HG03159 (cell line): ENCODE measurements at regions not wholly inside any gene's neighbourhood (a gene's known extent, or its start where the extent isn't known, plus 50 kb on each side); places are given as distances from the start of the nearest gene placed in this dataset.
"Not testable (repeated sequence)": the region's sequence is repeated elsewhere in the genome, so short reads cannot be mapped to it uniquely, and the experiment has no call there.

Experiments
- ATAC-seq: cut with Tn5 transposase; IDR thresholded peaks from one replicate; pipeline ENCODE4 v1.9.1; 2021; ENCODE audit warnings: mild to moderate bottlenecking, moderate library complexity; ENCODE audit not compliant: unreplicated experiment

DNA sequence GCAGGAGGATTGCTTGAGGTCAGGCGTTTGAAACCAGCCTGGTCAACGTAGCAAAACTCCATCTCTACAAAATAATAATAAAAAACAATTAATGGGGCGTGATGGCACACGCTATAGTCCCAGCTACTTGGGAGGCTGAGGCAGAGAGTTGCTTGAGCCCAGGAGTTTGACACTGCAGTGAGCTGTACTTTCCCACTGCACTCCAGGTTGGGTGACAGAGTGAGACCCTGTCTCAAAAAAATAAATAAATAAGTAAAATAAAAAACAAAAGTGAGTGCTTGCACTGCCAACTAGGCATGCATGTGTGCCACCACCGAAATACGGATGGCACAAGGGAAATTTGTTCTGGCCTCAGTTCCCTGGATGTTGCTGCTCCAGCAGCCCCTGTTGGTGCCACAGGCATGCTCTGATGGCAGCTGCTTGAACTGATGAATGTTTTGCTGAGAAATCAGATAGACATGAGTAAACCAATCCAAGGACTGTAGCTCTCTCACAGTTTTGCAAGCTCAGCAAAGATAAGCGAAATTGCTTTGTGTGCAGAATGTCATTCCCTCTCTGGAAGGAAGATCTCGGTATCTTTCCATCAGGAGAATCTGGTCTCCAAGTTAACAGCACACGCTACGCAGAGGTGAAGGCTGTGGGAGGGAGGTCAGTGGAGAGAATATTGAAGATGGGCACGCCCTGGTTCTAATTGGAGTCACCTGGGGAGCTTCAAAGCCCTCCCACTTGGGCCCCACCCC, 188.0 kb upstream of the SLC24A3 start:
- no peak for ATAC-seq

DNA sequence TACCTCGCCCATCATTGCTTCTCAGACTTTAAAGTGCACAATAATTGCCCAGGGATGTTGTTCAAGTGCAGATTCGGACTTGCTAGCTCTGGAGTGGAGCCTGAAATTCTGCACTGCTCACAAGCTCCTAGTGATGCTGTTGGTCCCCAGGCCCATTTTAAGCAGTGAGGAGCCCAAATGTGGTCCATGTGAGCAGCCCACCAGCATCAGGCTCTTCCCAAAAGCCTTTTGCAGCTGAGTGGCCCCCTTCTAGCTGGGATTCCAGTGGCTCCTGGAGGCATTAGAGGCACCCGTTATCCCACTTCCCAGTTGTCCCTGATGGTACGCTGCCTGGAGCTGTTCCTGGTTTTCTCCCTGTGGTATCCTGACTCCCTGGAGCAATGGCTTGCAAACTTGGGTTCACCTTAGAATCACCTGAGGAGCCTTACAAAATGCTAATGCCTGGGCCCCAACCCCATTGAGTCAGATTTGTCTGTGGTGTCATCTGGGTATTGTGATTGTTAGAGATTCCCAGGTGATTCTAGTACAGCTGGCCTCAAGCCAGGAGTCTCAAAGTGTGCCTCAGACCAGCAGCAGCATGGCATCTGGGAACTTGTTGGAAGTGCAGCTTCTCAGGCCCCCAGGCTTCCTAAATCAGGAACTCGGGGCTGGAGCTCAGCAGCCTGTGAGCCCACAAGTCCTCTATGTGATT, 186.9 kb upstream of the SLC24A3 start:
- ATAC-seq = peak; percentile 16

DNA sequence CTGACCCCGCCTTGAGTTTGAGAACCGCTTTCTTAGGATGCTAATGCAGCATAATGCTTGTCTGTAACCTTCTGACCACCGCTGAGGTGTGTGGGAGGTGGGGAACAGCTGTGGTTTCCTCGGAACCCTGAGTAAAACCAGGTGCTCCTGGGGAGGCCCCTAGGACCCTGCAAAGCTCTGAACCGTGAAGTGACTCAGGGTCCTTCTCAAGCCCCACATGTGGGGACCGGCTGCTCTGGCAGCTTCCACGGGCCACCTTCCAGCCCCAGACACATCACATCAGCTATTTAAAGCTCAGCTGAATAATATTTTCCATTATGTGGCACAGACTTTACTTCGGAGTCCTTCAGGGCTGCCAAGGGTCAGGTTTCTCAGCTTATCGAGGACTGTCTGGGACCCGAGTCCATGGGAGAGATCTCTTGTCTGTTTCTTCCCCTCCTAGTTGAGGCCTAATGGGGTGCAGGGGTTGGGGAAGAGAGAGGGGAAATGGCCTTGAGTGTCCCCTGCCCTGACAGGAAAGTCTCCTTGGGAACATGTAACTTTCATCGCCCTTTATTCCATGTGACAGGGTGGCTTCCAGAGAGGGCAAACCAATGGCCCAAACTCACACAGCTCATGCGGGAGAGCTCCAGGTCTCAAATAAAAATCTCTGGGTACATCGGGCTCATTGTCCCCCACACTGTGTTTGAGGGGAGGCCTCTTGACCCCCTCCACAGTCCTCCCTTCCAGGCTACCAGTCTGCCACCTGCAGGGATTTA, 186.1 kb upstream of the SLC24A3 start:
- peak; percentile 65 for ATAC-seq

DNA sequence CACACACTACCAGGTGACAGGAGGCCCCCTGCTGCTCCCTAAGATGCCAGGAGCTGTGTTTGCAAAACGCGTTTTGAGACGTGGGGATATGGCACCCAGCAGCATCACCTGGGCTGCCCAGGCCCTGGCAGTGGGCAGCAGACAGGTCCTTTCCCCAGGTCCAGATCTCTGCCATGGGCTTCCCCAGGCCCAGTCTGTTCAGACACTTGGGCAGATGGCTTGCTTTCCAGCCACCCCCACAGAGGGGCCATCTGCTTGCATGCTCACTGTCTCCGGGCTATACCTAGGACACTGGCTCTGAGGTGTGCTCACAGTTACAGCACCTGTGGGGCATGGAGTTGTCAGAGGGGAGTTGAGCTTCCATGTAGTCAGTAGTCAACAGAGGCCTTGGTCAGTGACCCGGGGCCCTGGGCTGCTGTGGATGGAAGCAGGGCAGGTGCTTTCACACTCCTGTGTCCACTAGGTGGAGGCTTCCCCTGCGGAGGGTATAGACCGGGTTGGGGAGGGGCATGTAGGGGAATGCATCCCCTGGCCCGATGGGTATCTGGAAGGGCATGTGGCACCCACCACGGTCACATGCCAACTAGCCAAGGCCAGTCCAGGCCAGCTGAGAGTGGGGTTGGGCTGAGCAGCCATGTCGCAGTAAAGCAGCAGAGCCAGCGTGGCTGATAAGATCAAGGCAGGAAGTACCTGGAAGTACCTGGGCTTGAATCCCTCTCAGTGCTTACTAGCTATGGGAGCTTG, 185.4 kb upstream of the SLC24A3 start:
- no peak for ATAC-seq

DNA sequence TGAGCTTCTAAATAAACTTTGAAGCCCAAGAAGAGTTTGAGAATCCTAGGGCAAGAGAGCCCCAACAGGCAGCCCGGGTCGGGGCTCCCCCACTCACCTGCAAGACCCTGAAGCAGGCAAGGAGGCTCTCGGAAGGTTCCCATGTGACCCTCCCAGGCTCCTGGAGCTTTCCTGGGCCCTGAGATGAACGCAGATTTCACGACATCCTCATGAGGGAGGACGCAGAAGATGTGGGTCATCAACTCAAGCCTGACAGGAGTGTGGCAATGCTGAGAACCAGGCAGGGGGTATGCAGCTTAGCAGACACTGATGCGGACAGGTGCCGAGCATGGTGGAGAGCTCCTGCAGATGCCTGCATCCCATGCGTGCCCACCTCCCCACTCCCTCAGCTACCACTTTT, 184.5 kb upstream of the SLC24A3 start:
- ATAC-seq = no peak

DNA sequence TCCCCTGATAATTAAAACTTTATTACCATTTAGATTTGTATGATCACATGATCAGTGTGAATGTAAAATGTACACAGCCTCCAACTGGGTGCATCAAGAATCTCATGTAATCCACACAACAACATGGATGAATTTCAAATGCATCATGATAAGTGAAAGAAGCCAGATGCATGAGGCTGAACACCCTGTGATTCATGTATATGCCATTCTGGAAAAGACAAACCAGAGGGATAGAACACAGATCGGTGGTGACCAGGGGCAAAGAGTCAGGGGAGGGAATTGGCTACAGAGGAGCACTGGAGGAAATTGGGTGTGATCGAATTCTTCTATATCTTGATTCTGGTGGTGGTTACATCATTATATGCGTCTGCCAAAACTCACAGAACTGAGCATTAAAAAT, 170.7 kb upstream of the SLC24A3 start:
- ATAC-seq = no peak

DNA sequence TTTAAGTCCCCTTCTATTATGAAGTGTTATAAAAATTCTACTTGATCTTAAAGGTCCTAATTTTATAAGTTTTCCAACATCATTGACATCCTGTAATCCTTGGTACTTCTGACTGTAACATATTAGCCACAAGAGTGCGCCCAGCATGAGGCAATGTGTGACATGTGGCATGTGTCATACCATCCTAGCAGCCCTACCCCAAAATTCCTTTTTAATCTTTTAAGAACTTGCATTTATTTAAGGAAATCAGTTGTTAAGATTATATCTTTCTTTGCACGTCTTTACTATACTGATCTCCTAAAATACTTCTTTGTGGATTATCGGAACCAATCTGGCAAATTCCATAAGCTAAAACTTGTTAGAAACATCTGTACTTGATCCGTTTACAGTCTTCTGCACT, 167.1 kb upstream of the SLC24A3 start:
- no peak for ATAC-seq

DNA sequence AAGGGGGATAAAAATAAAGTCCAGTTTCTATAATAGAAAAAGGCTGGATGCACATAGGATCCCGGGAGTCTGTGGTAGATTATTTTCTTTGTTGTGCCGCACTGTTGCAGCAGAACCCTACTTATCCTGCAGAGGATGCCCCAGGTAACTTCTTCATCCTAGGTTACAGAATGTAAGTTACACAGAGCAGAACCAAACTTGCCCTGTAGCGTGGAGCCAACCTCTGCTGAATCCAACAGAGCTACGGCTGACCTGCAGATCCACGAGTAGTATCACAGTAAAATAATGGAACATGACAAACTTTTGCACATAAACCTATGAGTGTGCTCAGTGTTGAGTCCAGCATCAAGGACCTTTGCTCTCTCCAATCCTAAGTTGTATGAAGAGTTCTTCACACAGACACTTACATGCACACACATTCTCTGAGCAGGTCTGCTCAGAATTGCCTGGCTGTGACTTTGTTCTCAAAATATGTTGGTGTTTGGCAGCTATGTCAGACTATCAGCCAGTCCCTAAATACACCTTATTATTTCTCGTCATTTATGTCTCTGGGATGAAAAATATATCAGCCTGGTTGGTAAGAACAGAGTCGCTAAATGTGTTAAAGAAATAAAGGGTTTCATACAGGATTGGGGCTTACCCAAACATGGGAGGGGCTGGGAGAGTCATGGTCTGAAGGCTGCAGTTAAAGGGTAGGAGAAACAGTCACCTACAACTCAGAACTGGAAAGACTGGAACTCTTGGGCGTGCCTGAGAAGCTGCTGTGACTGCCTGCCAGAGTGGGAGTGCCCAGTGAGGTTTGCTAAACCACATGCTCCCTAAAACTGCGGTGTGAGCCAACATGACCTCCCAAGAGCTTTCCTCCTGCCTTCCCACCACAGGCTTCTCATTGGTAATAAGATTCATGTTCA, 165.1 kb upstream of the SLC24A3 start:
- ATAC-seq = no peak

DNA sequence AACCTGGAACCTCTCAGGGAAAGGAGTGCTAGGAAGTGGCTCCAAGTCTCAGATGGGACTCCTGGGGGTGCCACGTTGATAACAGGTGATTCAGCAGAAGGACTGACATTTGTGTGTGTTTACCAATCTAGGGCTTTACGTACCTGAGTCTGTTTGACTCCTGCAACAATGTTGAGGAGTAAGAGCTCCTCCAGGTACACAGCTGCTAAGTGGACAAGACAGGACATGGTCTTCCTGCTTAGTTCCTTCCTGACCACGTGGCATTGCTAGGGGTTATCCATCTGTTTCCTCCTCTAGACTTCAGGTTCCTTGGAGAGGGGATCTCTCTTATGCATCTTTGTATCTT, 164.5 kb upstream of the SLC24A3 start:
- no peak for ATAC-seq

DNA sequence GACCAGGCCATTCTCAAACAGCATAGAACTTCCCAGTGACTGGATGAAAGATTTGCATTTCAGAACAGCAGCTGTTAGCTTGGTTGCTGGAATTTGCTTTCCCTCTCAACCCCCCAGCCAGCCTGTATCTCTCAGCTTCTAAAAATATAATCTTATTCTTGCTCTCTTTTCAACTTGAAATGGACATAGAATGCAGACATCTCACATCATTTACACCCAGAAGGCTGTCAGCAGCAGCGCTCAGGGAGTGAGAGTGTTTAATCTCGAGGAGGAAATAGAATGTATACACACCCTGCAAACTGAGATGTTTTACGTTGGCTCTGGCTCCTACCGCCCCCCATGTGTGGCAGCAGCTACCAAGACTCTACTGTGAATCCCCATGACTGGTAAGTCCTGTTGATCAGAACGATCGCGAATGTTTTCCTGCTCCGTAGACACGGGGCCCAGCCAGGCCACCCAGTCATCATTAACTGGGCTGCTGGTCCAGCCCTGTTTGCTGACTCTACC, 163.4 kb upstream of the SLC24A3 start:
- ATAC-seq = no peak

DNA sequence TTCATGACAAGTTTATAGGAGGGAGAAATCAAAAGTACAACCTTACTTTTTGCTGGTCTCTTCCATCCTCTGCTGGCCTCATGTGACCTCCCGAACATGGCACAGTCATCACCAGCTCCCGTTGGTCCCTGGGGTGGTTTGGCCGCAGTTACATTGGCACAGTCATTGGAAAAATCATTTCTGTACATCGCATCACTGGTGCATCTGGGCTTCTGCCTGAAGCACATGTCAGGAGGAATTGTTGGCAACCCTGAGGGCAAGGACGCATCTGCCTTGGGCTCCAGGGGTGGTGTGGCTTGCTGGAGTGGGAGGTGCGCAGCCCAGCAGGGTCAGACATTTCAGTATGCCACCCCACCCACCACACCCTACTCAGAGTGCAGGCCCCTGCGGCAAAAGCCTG, 162.9 kb upstream of the SLC24A3 start:
- ATAC-seq = no peak

DNA sequence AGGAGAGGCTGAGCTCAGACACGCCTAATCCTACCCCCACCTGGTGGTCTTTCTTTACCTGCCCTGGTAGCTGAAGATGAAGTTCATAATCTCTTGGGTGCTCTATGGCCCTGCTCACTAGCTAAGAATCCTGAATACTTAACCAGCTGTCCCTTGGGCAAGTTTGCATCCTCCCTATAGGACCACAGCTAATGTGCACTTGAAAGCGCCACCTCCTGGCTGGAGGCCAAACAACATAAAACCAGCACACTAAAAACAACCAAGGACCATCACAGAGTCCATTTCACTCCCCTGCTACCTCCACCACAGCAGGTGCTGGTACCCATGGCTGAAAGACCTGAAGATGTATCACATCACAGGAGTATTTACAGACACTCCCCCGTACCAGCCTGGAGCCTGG, 155.5 kb upstream of the SLC24A3 start:
- ATAC-seq = no peak

DNA sequence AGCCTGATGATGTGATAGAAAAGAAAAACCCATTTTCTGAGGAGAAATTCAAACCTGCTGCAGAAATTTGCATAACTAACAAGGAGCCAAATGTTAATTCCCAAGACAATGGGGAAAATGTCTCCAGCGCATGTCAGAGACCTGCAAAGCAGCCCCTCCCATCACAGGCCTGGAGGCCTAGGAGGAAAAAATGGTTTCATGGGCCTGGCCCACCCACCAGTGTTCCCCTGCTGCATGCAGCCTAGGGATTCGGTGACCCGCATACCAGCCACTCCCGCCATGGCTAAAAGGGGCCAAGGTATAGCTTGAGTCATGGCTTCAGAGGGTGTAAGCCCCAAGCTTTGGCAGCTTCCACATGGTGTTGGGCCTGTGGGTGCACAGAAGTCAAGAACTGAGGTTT, 147.7 kb upstream of the SLC24A3 start:
- not testable (repeated sequence) for ATAC-seq

DNA sequence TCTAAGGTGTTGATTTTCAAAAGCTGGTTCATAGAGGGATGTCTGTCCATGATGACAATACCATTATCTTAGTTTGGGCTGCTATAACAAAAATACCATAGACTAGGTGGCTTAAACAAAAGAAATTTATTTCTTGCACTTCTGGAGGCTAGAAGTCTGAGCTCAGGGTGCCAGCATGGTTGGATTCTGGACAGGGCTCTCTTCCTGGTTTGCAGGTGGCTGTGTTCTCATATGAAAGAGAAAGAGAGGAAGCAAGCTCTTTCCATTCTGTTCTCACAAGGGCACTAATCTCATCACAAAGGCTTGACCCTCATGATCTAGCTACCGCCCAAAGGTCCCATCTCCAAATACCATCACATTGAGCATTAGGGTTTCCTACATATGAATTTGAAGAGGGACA, 144.5 kb upstream of the SLC24A3 start:
- ATAC-seq = no peak

DNA sequence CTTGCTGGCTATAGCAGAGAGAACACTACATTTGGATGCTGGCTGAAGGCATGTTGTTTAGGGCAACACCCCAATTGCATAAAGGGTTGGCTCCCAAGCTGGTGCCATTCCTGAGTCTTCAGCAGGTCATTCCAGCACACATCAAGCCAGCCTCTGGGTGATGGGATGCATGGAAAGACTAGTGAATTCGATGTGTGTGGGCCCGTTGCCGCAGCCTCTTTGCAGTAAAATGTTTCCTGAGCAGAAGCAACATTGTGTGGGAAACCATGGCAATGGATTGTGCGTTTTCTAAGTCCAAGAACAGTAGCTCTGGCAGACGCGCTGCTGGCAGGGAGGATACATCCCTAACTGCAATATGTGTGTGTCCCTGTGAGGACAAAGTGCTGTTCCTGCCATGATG, 142.4 kb upstream of the SLC24A3 start:
- ATAC-seq = no peak

DNA sequence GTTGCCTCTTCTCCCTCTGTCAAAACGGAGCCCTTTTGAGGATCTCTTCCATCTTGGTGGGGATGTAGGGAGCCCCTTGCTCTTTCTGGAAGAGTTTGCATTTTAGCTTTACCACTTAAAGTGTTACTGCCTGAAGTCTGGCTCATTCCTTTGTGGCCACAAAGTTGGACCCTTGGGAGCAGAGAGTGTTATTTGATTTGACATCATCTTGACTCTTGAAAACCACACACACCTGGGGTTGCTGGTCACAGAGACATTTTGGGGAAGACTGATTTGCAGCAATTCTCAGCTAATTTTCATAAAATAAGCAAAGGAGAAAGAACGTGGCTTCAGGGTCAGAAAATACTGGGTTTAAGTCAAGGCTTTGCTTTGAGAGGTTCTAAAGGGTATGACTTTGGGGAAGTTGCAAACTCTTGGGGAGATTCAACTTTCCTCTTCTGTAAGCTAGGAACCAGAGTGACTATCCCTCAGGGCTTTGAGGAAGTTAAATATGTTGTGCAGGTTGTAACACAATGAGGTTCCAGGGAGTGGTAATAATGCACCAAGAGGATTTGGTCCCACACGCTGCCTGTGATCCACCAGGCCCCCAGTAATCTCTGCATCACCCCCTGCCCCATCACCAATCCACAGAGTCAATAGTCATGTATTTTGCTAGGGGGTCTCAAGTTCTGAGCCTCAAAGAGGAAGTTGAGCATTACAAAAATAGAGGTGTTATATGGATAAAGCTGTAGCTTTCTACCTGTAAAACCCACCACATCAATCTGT, 141.6 kb upstream of the SLC24A3 start:
- no peak for ATAC-seq

DNA sequence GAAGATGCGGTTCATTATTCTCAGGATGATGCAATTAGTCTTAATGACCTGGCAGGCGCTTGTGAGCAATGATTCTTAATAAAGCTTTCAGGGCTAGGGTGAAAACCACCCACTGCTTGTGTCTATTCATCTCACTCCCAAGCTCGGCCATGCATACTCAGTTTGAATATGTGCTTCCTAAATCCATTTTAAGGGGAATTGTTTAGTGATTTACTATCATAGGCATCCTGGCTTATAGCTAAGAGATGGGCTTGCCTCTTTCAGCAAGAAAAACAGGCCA, 141.1 kb upstream of the SLC24A3 start:
- ATAC-seq = no peak

DNA sequence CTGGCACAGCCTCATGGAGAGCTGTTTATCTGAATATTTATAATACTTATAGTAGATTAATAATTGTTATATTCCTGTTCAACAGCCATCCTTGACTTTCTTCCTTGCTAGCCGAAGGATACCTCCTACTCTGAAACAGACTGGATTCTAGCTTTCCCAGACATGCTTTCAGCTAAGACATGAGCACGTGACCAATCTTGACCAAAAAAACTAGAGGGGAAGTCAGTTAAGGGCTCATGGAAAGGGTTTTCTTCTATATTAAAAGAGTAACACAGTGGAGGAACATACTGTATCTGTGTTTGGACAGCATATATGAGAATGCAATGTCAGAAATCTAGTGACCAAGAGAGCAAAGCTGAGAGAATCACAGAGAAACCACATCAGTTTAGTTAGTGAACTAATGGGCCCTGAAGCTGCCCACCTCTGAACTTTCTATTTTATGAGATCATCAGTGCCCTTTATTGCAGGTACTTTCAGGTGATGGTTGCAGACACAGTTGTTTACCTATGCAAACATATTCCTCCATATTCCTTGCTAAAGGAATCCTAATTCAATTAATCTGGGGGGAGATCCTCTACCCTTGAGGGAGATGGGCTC, 140.4 kb upstream of the SLC24A3 start:
- no peak for ATAC-seq

DNA sequence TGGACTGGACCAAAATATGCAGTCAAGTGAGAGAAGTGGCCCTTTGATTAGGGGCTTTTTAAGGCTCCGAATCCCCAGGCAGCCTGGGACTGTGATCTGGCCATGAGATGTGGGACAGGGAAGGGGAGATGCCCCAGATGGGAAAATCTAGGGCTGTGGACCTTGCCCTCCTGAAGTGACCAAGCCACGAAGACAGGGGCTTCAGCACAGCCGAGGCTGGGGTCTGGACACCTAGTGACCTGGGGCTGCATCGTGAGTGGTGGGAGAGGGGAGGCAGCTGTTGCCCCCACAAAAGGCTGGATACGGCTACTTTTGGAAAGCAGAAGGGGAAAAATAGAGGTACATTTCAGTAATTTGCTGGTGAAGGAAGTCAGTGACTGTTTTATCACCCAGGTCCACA, 139.5 kb upstream of the SLC24A3 start:
- no peak for ATAC-seq
